OCI-LY1 (cell line): ENCODE measurements at regions not wholly inside any gene's neighbourhood (a gene's known extent, or its start where the extent isn't known, plus 50 kb on each side); places are given as distances from the start of the nearest gene placed in this dataset.
"Not testable (repeated sequence)": the region's sequence is repeated elsewhere in the genome, so short reads cannot be mapped to it uniquely, and the experiment has no call there.

ENCODE experiments used
- EZH2 ChIP-seq: fragments of 200-600 bp; sonication (generic), shearing (Covaris generic); IDR thresholded peaks from 2 replicates; pipeline ENCODE4 v1.8.0; 2017; ENCODE audit warnings: borderline replicate concordance, mixed run types, mild to moderate bottlenecking, antibody characterized with exemption, low read length, moderate library complexity, mixed read lengths
- TF ChIP-seq, protein P1 (sequence below): fragments of 200-600 bp; sonication (generic), shearing (Covaris generic); IDR thresholded peaks from 2 replicates; pipeline ENCODE4 v1.5.1; 2017; ENCODE audit warnings: mild to moderate bottlenecking, antibody characterized with exemption, low read length, moderate library complexity, mixed read lengths

DNA sequence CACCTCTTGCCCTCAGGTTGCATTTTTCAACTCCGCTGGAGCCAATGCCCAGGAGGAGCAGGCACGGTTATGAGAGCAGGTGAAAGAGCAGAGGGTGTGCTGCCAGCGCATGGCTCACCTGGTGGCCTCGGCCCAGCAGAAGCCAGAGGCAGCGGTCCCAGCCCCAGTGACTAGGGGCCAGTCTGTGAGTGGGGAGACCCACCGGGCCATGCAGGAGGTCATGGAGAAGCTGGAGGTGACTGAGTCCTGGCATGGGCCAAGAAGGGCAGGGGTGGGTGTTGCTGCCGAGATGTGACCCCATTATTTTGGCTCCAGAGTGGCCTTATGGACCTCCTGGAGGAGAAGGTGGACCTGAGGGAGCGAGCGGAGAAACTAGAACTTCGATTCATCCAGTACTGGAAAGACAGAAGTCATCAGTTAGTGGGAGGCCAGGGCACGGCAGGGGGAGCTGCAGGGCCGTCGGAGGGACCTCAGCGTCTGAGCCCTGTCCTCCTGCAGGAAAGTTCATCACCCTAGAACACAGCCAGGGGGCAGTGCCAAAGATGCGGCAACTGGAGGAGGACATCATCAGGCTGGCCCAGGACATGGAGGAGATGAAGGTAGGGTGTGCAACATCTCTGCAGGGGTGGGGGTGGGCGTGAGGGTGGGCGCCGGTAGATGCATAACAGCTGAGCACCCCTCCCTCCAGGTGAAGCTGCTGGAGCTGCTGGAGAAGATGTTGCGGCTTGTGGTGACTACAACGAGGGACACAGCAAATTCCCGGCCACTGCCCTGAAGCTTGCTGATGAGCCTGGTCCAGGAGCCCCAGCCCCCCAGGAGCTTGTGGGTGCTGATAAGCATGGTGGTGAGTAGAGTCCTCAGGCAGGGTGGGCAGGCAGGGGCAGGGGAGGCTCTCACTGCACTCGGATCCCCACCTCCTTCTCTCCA, 58.9 kb upstream of the LYSMD4 start:
- TF ChIP-seq, protein P1, sequence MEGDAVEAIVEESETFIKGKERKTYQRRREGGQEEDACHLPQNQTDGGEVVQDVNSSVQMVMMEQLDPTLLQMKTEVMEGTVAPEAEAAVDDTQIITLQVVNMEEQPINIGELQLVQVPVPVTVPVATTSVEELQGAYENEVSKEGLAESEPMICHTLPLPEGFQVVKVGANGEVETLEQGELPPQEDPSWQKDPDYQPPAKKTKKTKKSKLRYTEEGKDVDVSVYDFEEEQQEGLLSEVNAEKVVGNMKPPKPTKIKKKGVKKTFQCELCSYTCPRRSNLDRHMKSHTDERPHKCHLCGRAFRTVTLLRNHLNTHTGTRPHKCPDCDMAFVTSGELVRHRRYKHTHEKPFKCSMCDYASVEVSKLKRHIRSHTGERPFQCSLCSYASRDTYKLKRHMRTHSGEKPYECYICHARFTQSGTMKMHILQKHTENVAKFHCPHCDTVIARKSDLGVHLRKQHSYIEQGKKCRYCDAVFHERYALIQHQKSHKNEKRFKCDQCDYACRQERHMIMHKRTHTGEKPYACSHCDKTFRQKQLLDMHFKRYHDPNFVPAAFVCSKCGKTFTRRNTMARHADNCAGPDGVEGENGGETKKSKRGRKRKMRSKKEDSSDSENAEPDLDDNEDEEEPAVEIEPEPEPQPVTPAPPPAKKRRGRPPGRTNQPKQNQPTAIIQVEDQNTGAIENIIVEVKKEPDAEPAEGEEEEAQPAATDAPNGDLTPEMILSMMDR = peak; percentile 41
- TF ChIP-seq EZH2 = not testable (repeated sequence)
